Ascending aorta (tissue), 2 donors: ENCODE measurements at regions not wholly inside any gene's neighbourhood (a gene's known extent, or its start where the extent isn't known, plus 50 kb on each side); places are given as distances from the start of the nearest gene placed in this dataset.

Source experiments
- DNase-seq, 2 donors: peaks; one replicate each; pipeline ENCODE4 v3.0.0-alpha.2; 2019; ENCODE audit warnings: low spot score in 2 of 2
- H3K27ac ChIP-seq, 2 donors: fragments of 200-600 bp; sonication (generic); one replicate each; pipeline ENCODE4 v1.5.1; 2016 to 2017; ENCODE audit warnings: mild to moderate bottlenecking in 1 of 2
- H3K27me3 ChIP-seq: fragments of 200-600 bp; sonication (generic); one replicate; pipeline ENCODE4 v1.5.1; 2017
- H3K36me3 ChIP-seq, 2 donors: fragments of 200-600 bp; sonication (generic); one replicate each; pipeline ENCODE4 v1.5.1; 2016
- H3K4me1 ChIP-seq, 2 donors: fragments of 200-600 bp; sonication (generic); one replicate each; pipeline ENCODE4 v1.5.1; 2016 to 2017; ENCODE audit warnings: mild to moderate bottlenecking in 1 of 2
- H3K4me3 ChIP-seq, 2 donors: fragments of 200-600 bp; sonication (generic); one replicate each; pipeline ENCODE4 v1.5.1; 2016 to 2017; ENCODE audit warnings: mild to moderate bottlenecking in 1 of 2
- H3K9me3 ChIP-seq, 2 donors: fragments of 200-600 bp; sonication (generic); one replicate each; pipeline ENCODE4 v1.5.1; 2016
- CTCF ChIP-seq, 3 experiments: fragments of 200-600 bp in 2 of 3; fragments of 450-650 bp in 1 of 3; sonication (generic) in 2 of 3; IDR thresholded peaks; one replicate each; pipeline ENCODE4 v1.5.1; 2016 to 2019; ENCODE audit warnings: antibody characterized with exemption in 3 of 3, mild to moderate bottlenecking in 1 of 3, moderate library complexity in 1 of 3
- intact Hi-C: fragments of 100-400 bp; cut with DNase I; formaldehyde crosslinking; loops from one replicate; pipeline ENCODE4 v1.15.1; 2023

GRCh38 chr9:22307013-22307711 is 139.5 kb upstream of the DMRTA1 start:
- TF ChIP-seq CTCF (IDR thresholded peaks at IDR 0.05), result peak; percentile 5 to 53 (median 34)
- Histone ChIP-seq H3K36me3 (no peaks in the 10 kb centered on the region), H3K27ac (no peak overlapping the region), H3K4me3 (no peak overlapping the region), H3K9me3 (no peaks in the 10 kb centered on the region), H3K4me1 (no peaks in the 10 kb centered on the region), H3K27me3 (no peaks in the 10 kb centered on the region)
- intact Hi-C loops, result loop anchor here (2.0 kb wide), 1 partner anchor 144 kb away; no protein-coding TSS in a partner anchor
- DNase-seq, result no peak

- H3K27ac ChIP-seq, result no peak overlapping the region
- no peaks in the 10 kb centered on the region for H3K4me1 ChIP-seq
- no peak for DNase-seq
- no peaks in the 10 kb centered on the region for H3K9me3 ChIP-seq
- H3K4me3 ChIP-seq, result no peak overlapping the region
- no peak for TF ChIP-seq CTCF (IDR thresholded peaks at IDR 0.05)
- intact Hi-C loops, result no loop called here
- H3K36me3 ChIP-seq, result no peaks in the 10 kb centered on the region
- no peaks in the 10 kb centered on the region for H3K27me3 ChIP-seq
Measured at GRCh38 chr9:22308177-22308576, 138.4 kb upstream of the DMRTA1 start.

- no peak overlapping the region for H3K4me3 ChIP-seq
- H3K36me3 ChIP-seq, result no peaks in the 10 kb centered on the region
- no peaks in the 10 kb centered on the region for H3K9me3 ChIP-seq
- H3K27ac ChIP-seq, result no peak overlapping the region
- TF ChIP-seq CTCF (IDR thresholded peaks at IDR 0.05), result no peak
- no peak for DNase-seq
- H3K4me1 ChIP-seq, result no peaks in the 10 kb centered on the region
- intact Hi-C loops, result no loop called here
- no peaks in the 10 kb centered on the region for H3K27me3 ChIP-seq
Measured at GRCh38 chr9:22316645-22317044, 130.0 kb upstream of the DMRTA1 start.

- Histone ChIP-seq H3K9me3 (no peaks in the 10 kb centered on the region), H3K27ac (no peak overlapping the region), H3K4me3 (no peak overlapping the region), H3K36me3 (no peaks in the 10 kb centered on the region), H3K27me3 (no peaks in the 10 kb centered on the region), H3K4me1 (no peaks in the 10 kb centered on the region)
- TF ChIP-seq CTCF (IDR thresholded peaks at IDR 0.05), result no peak
- no peak for DNase-seq
- intact Hi-C loops, result no loop called here
Measured at GRCh38 chr9:22331533-22331932, 115.1 kb upstream of the DMRTA1 start.

- no peaks in the 10 kb centered on the region for H3K36me3 ChIP-seq
- intact Hi-C loops, result no loop called here
- DNase-seq, result no peak
- no peaks in the 10 kb centered on the region for H3K4me1 ChIP-seq
- H3K27ac ChIP-seq, result no peak overlapping the region
- TF ChIP-seq CTCF (IDR thresholded peaks at IDR 0.05), result no peak
- H3K4me3 ChIP-seq, result no peak overlapping the region
- no peaks in the 10 kb centered on the region for H3K27me3 ChIP-seq
- H3K9me3 ChIP-seq, result no peaks in the 10 kb centered on the region
Measured at GRCh38 chr9:22332202-22332601, 114.4 kb upstream of the DMRTA1 start.

- no peak for DNase-seq
- H3K27ac ChIP-seq, result no peak overlapping the region
- no peaks in the 10 kb centered on the region for H3K27me3 ChIP-seq
- TF ChIP-seq CTCF (IDR thresholded peaks at IDR 0.05), result no peak
- no peaks in the 10 kb centered on the region for H3K36me3 ChIP-seq
- H3K4me3 ChIP-seq, result no peak overlapping the region
- H3K9me3 ChIP-seq, result no peaks in the 10 kb centered on the region
- no peaks in the 10 kb centered on the region for H3K4me1 ChIP-seq
- intact Hi-C loops, result no loop called here
Measured at GRCh38 chr9:22337261-22337660, 109.4 kb upstream of the DMRTA1 start.
